H1 (cell line): ENCODE measurements at regions not wholly inside any gene's neighbourhood (a gene's known extent, or its start where the extent isn't known, plus 50 kb on each side); places are given as distances from the start of the nearest gene placed in this dataset.

Source experiments
- CTCF ChIA-PET: fragments of 300-600 bp; sonication (Branson Sonifier 250); formaldehyde crosslinking; loops from one replicate; lab custom pipeline; 2021; ENCODE audit not compliant: partially characterized antibody; lab: Charles Lee
- POLR2A ChIA-PET: fragments of 300-600 bp; sonication (Branson Sonifier 250); formaldehyde crosslinking; loops from one replicate; lab custom pipeline; 2021; ENCODE audit warnings: inconsistent platforms; ENCODE audit not compliant: partially characterized antibody; lab: Charles Lee
- DNase-seq, 2 experiments: peaks; one replicate each; pipeline versions ENCODE4 v3.0.0 to v3.0.0-alpha.2; 2010 to 2022; ENCODE audit warnings: low spot score in 2 of 2, low read depth in 1 of 2, mixed read lengths in 1 of 2
- FAIRE-seq: peaks from 2 replicates; lab custom pipeline; 2011; peaks lifted over from hg19 to GRCh38; lab: Jason Lieb, UNC
- H2AFZ ChIP-seq: 2 replicates; pipeline ENCODE4 v1.8.1; 2012; ENCODE audit warnings: low read length, inconsistent platforms
- H2AK5ac ChIP-seq: 2 replicates; pipeline ENCODE4 v1.6.1; 2013; ENCODE audit warnings: low read depth, low read length
- H2BK120ac ChIP-seq: replicated peaks from 2 replicates; pipeline ENCODE3; 2013; ENCODE audit warnings: low read depth, low read length, inconsistent platforms
- H2BK12ac ChIP-seq: 2 replicates; pipeline ENCODE4 v1.6.1; 2013; ENCODE audit warnings: low read depth, low read length
- H2BK15ac ChIP-seq: 2 replicates; pipeline ENCODE4 v1.6.1; 2013; ENCODE audit warnings: low read length
- H2BK20ac ChIP-seq: 2 replicates; pipeline ENCODE4 v1.6.1; 2013; ENCODE audit warnings: low read length
- H2BK5ac ChIP-seq: 2 replicates; pipeline ENCODE4 v1.6.1; 2013; ENCODE audit warnings: low read depth, low read length
- H3K14ac ChIP-seq: 2 replicates; pipeline ENCODE4 v1.6.1; 2013; ENCODE audit warnings: inconsistent platforms; ENCODE audit not compliant: insufficient read length
- H3K18ac ChIP-seq: 2 replicates; pipeline ENCODE4 v1.6.1; 2013; ENCODE audit warnings: low read length; ENCODE audit errors: extremely low read depth
- H3K23ac ChIP-seq: 2 replicates; pipeline ENCODE4 v1.6.1; 2013; ENCODE audit warnings: inconsistent platforms; ENCODE audit not compliant: insufficient read length
- H3K23me2 ChIP-seq: 2 replicates; pipeline ENCODE4 v1.6.1; 2013; ENCODE audit warnings: low read depth, low read length
- H3K27ac ChIP-seq: 2 replicates; pipeline ENCODE4 v1.6.1; 2011; ENCODE audit warnings: low read depth, low read length, inconsistent platforms
- H3K27me3 ChIP-seq, 4 experiments: replicated peaks in 1 of 4; 1 replicate in 1 of 4; 2 replicates in 3 of 4; pipeline versions ENCODE4 v1.6.1 to v1.8.1; 2011 to 2013; ENCODE audit warnings: low read length in 3 of 4, mild to moderate bottlenecking in 3 of 4, inconsistent platforms in 2 of 4, mixed read lengths in 2 of 4, moderate library complexity in 1 of 4; ENCODE audit not compliant: control insufficient read depth in 3 of 4, insufficient read depth in 3 of 4; ENCODE audit errors: extremely low read depth in 1 of 4
- H3K36me3 ChIP-seq, 4 experiments: 2 replicates each; pipeline versions ENCODE4 v1.6.1 to v1.8.1; 2011 to 2013; ENCODE audit warnings: mild to moderate bottlenecking in 4 of 4, low read length in 3 of 4, moderate library complexity in 2 of 4, control low read depth in 1 of 4, inconsistent platforms in 1 of 4; ENCODE audit not compliant: insufficient read depth in 4 of 4, control insufficient read depth in 2 of 4
- H3K4ac ChIP-seq: replicated peaks from 2 replicates; pipeline ENCODE3; 2013; ENCODE audit warnings: low read length, low read depth, mixed read lengths, inconsistent platforms; ENCODE audit not compliant: insufficient read length
- H3K4me1 ChIP-seq, 4 experiments: replicated peaks in 1 of 4; 1 replicate in 1 of 4; 2 replicates in 3 of 4; pipeline versions ENCODE4 v1.6.1 to v1.8.1; 2011 to 2013; ENCODE audit warnings: low read length in 3 of 4, inconsistent platforms in 2 of 4, mixed read lengths in 1 of 4; ENCODE audit not compliant: insufficient read depth in 4 of 4, control insufficient read depth in 3 of 4
- H3K4me2 ChIP-seq, 2 experiments: 2 replicates each; pipeline versions ENCODE4 v1.6.1 to v1.8.1; 2011 to 2013; ENCODE audit warnings: low read depth in 2 of 2, low read length in 2 of 2, control low read depth in 1 of 2, inconsistent platforms in 1 of 2, mild to moderate bottlenecking in 1 of 2; ENCODE audit not compliant: insufficient read depth in 1 of 2
- H3K4me3 ChIP-seq, 4 experiments: fragments of 200-600, 300-600 bp in 1 of 4; sonication (generic), shearing (Covaris generic), sonication (Bioruptor Twin) in 1 of 4; 2 replicates each; pipeline versions ENCODE4 v1.5.1 to v1.8.1; 2011 to 2016; ENCODE audit warnings: low read length in 4 of 4, low read depth in 3 of 4, control low read depth in 2 of 4, inconsistent platforms in 2 of 4, mild to moderate bottlenecking in 2 of 4, mixed read lengths in 1 of 4, moderate library complexity in 1 of 4; ENCODE audit not compliant: insufficient read depth in 2 of 4; ENCODE audit errors: extremely low read depth in 1 of 4
- H3K56ac ChIP-seq: replicated peaks from 2 replicates; pipeline ENCODE3; 2013; ENCODE audit warnings: low read depth, mild to moderate bottlenecking, mixed read lengths, low read length, inconsistent platforms; ENCODE audit not compliant: insufficient read length
- H3K79me1 ChIP-seq: 2 replicates; pipeline ENCODE4 v1.6.1; 2013; ENCODE audit warnings: low read depth, low read length, control low read depth
- H3K79me2 ChIP-seq, 2 experiments: 2 replicates each; pipeline versions ENCODE4 v1.6.1 to v1.8.1; 2012 to 2013; ENCODE audit warnings: low read length in 2 of 2, mild to moderate bottlenecking in 2 of 2, inconsistent platforms in 1 of 2; ENCODE audit not compliant: insufficient read depth in 2 of 2, control insufficient read depth in 1 of 2
- H3K9ac ChIP-seq, 4 experiments: replicated peaks in 1 of 4; 1 replicate in 1 of 4; 2 replicates in 3 of 4; pipeline versions ENCODE4 v1.6.1 to v1.8.1; 2011 to 2013; ENCODE audit warnings: low read depth in 3 of 4, low read length in 3 of 4, control low read depth in 2 of 4, mild to moderate bottlenecking in 2 of 4, moderate library complexity in 2 of 4, inconsistent platforms in 1 of 4; ENCODE audit errors: extremely low read depth in 1 of 4
- H3K9me3 ChIP-seq, 2 experiments: 2 replicates each; pipeline versions ENCODE4 v1.6.1 to v1.8.1; 2012 to 2013; ENCODE audit warnings: mild to moderate bottlenecking in 2 of 2, moderate library complexity in 2 of 2, control low read depth in 1 of 2, inconsistent platforms in 1 of 2, low read depth in 1 of 2, low read length in 1 of 2, mixed read lengths in 1 of 2; ENCODE audit not compliant: insufficient read depth in 2 of 2
- H4K20me1 ChIP-seq, 2 experiments: replicated peaks in 1 of 2; 2 replicates each; pipeline versions ENCODE3 to v1.8.1; 2011 to 2013; ENCODE audit warnings: inconsistent platforms in 2 of 2, low read length in 2 of 2, mild to moderate bottlenecking in 1 of 2; ENCODE audit not compliant: insufficient read depth in 2 of 2, control insufficient read depth in 1 of 2
- H4K5ac ChIP-seq: 2 replicates; pipeline ENCODE4 v1.6.1; 2013; ENCODE audit warnings: low read length, low read depth, mixed read lengths, inconsistent platforms; ENCODE audit not compliant: insufficient read length
- H4K8ac ChIP-seq: 2 replicates; pipeline ENCODE4 v1.8.0; 2013; ENCODE audit warnings: mild to moderate bottlenecking, moderate library complexity, low read length, inconsistent platforms; ENCODE audit not compliant: insufficient read depth; ENCODE audit errors: extremely low read depth
- H4K91ac ChIP-seq: replicated peaks from 2 replicates; pipeline ENCODE3; 2013; ENCODE audit warnings: low read length, mixed read lengths, inconsistent platforms; ENCODE audit not compliant: insufficient read length
- CTBP2 ChIP-seq: IDR thresholded peaks from 2 replicates; pipeline ENCODE4 v1.7.0; 2011; ENCODE audit warnings: borderline replicate concordance, mild to moderate bottlenecking, moderate library complexity, mixed read lengths, low read length; ENCODE audit not compliant: insufficient read depth, insufficient read length
- FOSL1 ChIP-seq: IDR thresholded peaks from 2 replicates; pipeline ENCODE4 v1.6.1; 2011; ENCODE audit warnings: mild to moderate bottlenecking, low read depth, low read length, moderate library complexity; ENCODE audit not compliant: insufficient read depth
- KDM1A ChIP-seq: fragments of 200-600, 300-600 bp; sonication (generic); IDR thresholded peaks from 2 replicates; pipeline ENCODE4 v1.7.1; 2016; ENCODE audit warnings: mild to moderate bottlenecking, low read length, borderline replicate concordance
- MAFK ChIP-seq: IDR thresholded peaks from 2 replicates; pipeline ENCODE4 v1.6.1; 2012; ENCODE audit warnings: low read depth, mild to moderate bottlenecking, improper control_type of control experiment, low read length
- PHF8 ChIP-seq: fragments of 200-600 bp; sonication (generic); conservative IDR thresholded peaks from 2 replicates; pipeline ENCODE4 v1.7.1; 2012; ENCODE audit warnings: low read depth, mild to moderate bottlenecking, inconsistent platforms, low read length, moderate library complexity
- POU5F1 ChIP-seq: IDR thresholded peaks from 2 replicates; pipeline ENCODE4 v1.6.1; 2011; ENCODE audit warnings: low read depth, mild to moderate bottlenecking, low read length, moderate library complexity
- SAP30 ChIP-seq: fragments of 300-600 bp; sonication (generic); IDR thresholded peaks from 2 replicates; pipeline ENCODE4 v1.7.1; 2012; ENCODE audit warnings: low read length, moderate library complexity, mild to moderate bottlenecking, inconsistent platforms; ENCODE audit not compliant: insufficient read depth, insufficient replicate concordance
- SIX5 ChIP-seq: IDR thresholded peaks from 2 replicates; pipeline ENCODE4 v1.6.1; 2011; ENCODE audit warnings: mild to moderate bottlenecking, low read depth, low read length
- SP2 ChIP-seq: IDR thresholded peaks from 2 replicates; pipeline ENCODE4 v1.6.1; 2012; ENCODE audit warnings: mild to moderate bottlenecking, low read length, inconsistent platforms
- TAF1 ChIP-seq: IDR thresholded peaks from 2 replicates; pipeline ENCODE4 v1.6.1; 2011; ENCODE audit warnings: mild to moderate bottlenecking, low read depth, low read length
- TCF12 ChIP-seq: IDR thresholded peaks from 2 replicates; pipeline ENCODE4 v1.6.1; 2011; ENCODE audit warnings: low read depth, mild to moderate bottlenecking, low read length
- YY1 ChIP-seq: IDR thresholded peaks from 2 replicates; pipeline ENCODE4 v1.6.1; 2011; ENCODE audit warnings: low read depth, mild to moderate bottlenecking, low read length
- WGBS, 2 experiments: shearing (Covaris generic) in 1 of 2; methylation state at CpG; one replicate each; pipeline versions ENCODE4 v1.1.6 to v1.1.7; 2013 to 2015; ENCODE audit warnings: low lambda C conversion rate in 2 of 2, mixed read lengths in 2 of 2, inconsistent platforms in 1 of 2, low coverage in 1 of 2, missing lambda C conversion rate in 1 of 2; ENCODE audit not compliant: insufficient replicate concordance in 2 of 2, insufficient coverage in 1 of 2, insufficient read length in 1 of 2; ENCODE audit errors: extremely low coverage in 1 of 2, missing lambda C conversion rate in 1 of 2; 5-methylcytosine and 5-hydroxymethylcytosine counted together
- TF ChIP-seq, protein P1 (sequence below): IDR thresholded peaks from 2 replicates; pipeline ENCODE4 v1.6.1; 2011; ENCODE audit warnings: low read length, improper control_type of control experiment

DNA sequence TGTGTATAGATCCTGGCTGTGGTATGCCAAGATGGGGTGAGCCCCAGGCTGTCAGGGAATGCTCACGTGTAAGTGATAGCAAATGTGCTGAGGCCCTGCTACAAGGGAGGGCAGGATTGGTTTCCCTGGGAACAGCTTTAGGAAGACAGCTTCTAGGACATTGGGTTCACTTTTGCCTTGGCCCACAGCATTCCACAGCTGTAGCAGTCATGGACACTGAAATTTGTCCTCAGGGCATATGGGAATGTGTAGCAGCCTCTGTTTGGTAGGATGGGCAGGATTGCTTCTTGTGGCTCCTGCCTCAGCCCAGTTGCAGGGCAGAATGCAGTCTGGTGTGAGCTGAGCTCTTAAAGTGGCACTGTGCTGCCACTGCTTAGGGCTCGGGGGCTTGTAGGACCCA is 1061.7 kb upstream of the WWC1 start:
- Histone ChIP-seq H4K5ac (no peak overlapping the region), H2BK12ac (no peak overlapping the region), H2BK20ac (no peak overlapping the region), H2BK15ac (no peak overlapping the region), H2AFZ (no peak overlapping the region), H4K8ac (no peak overlapping the region), H3K79me1 (no peaks in the 10 kb centered on the region), H3K4me3 (no peak overlapping the region), H3K23ac (no peak overlapping the region), H3K27me3 (no peaks in the 10 kb centered on the region), H3K79me2 (no peaks in the 10 kb centered on the region), H3K9ac (no peak overlapping the region), H3K4ac (no peak overlapping the region), H4K20me1 (no peaks in the 10 kb centered on the region), H3K9me3 (no peaks in the 10 kb centered on the region), H3K4me1 (no peaks in the 10 kb centered on the region), H2AK5ac (no peak overlapping the region), H2BK120ac (no peak overlapping the region), H3K36me3 (no peaks in the 10 kb centered on the region), H2BK5ac (no peak overlapping the region), H3K23me2 (no peaks in the 10 kb centered on the region), H3K14ac (no peak overlapping the region), H3K4me2 (no peak overlapping the region), H3K18ac (no peak overlapping the region), H4K91ac (no peak overlapping the region), H3K27ac (no peak overlapping the region), H3K56ac (no peak overlapping the region)
- CTCF ChIA-PET: interaction anchor here (1.2 to 1.4 kb wide), 3 partner anchors 11 to 179 kb away, joined by 3 to 5 read pairs (median 4); no protein-coding TSS in a partner anchor
- no peak for FAIRE-seq
- 71% methylated on average over 2 of the region's 2 CpGs; no CpG with 5 or more reads in 1 of the 2 experiments for WGBS, 2 experiments
- no peak for DNase-seq
- POLR2A ChIA-PET: interaction anchor here (1.5 kb wide), 1 partner anchor 10 kb away, joined by 4 read pairs; no protein-coding TSS in a partner anchor
- TF ChIP-seq PHF8: no peak
- no peak for TF ChIP-seq CTBP2
- TF ChIP-seq POU5F1: no peak
- TF ChIP-seq SIX5: no peak
- TF ChIP-seq SP2: no peak
- TF ChIP-seq TCF12: no peak
- no peak for TF ChIP-seq YY1
- no peak for TF ChIP-seq MAFK
- TF ChIP-seq SAP30: no peak
- TF ChIP-seq FOSL1: no peak
- TF ChIP-seq, protein P1, sequence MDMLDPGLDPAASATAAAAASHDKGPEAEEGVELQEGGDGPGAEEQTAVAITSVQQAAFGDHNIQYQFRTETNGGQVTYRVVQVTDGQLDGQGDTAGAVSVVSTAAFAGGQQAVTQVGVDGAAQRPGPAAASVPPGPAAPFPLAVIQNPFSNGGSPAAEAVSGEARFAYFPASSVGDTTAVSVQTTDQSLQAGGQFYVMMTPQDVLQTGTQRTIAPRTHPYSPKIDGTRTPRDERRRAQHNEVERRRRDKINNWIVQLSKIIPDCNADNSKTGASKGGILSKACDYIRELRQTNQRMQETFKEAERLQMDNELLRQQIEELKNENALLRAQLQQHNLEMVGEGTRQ: no peak
- no peak for TF ChIP-seq TAF1
- TF ChIP-seq KDM1A: no peak
